Nephron progenitor cell (in vitro differentiated cells): ENCODE measurements at regions not wholly inside any gene's neighbourhood (a gene's known extent, or its start where the extent isn't known, plus 50 kb on each side); places are given as distances from the start of the nearest gene placed in this dataset.

Experiments
- DNase-seq: peaks from one replicate; pipeline ENCODE4 v3.0.0; 2021
- H3K27ac Mint-ChIP-seq: 2 replicates; pipeline ENCODE4 v1.8.0; 2021; ENCODE audit warnings: mild to moderate bottlenecking, moderate library complexity, mixed read lengths
- H3K27me3 Mint-ChIP-seq: 2 replicates; pipeline ENCODE4 v1.8.0; 2021; ENCODE audit warnings: mild to moderate bottlenecking, low read depth, mixed read lengths; ENCODE audit not compliant: poor library complexity
- H3K36me3 Mint-ChIP-seq: 2 replicates; pipeline ENCODE4 v1.8.0; 2021; ENCODE audit warnings: low read depth, mixed read lengths
- H3K4me1 Mint-ChIP-seq: 2 replicates; pipeline ENCODE4 v1.8.0; 2021; ENCODE audit warnings: mixed read lengths
- H3K4me3 Mint-ChIP-seq: 2 replicates; pipeline ENCODE4 v1.8.0; 2021; ENCODE audit warnings: mild to moderate bottlenecking, moderate library complexity, mixed read lengths
- H3K9me3 Mint-ChIP-seq: 2 replicates; pipeline ENCODE4 v1.8.0; 2021; ENCODE audit warnings: mild to moderate bottlenecking, moderate library complexity, mixed read lengths
- TF ChIP-seq, protein P1 (sequence below): fragments of 200-600 bp; sonication (generic); IDR thresholded peaks from 2 replicates; pipeline ENCODE4 v1.5.0; 2021; ENCODE audit warnings: antibody characterized with exemption

DNA sequence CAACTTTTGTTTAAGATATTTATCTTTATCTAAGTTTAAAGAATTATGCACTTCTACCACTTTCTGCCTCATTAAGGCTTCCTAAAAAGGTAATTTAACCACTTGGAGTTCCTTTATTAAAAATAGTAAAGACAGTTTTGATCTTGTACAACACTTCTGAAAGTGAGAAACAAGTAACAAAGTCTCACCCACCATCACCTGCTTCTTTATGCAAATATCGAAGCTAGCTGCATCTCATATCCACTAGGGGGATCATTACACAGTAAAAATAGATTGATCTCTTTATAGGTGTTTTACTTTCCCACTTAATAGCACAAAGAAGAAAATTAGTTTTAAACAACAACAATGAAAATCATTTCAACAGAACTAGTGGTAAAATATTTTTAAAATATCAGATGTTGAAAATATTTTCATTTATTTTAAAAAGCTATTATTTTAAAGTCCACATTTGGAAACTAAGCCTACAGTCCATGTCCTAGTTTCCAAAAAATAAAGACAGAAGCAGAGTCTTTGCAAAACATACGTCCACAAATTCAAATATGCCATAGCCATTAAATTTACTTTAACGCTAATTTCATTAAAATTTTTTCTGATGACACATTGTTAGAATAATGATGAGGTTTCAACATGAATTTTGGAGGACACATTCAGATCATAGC is 160.0 kb upstream of the SOX5 start:
- Mint-ChIP-seq H3K36me3 (no peaks in the 10 kb centered on the region), H3K27ac (no peak overlapping the region), H3K9me3 (no peaks in the 10 kb centered on the region), H3K4me3 (no peak overlapping the region), H3K27me3 (no peaks in the 10 kb centered on the region), H3K4me1 (no peaks in the 10 kb centered on the region)
- no peak for DNase-seq
- TF ChIP-seq, protein P1, sequence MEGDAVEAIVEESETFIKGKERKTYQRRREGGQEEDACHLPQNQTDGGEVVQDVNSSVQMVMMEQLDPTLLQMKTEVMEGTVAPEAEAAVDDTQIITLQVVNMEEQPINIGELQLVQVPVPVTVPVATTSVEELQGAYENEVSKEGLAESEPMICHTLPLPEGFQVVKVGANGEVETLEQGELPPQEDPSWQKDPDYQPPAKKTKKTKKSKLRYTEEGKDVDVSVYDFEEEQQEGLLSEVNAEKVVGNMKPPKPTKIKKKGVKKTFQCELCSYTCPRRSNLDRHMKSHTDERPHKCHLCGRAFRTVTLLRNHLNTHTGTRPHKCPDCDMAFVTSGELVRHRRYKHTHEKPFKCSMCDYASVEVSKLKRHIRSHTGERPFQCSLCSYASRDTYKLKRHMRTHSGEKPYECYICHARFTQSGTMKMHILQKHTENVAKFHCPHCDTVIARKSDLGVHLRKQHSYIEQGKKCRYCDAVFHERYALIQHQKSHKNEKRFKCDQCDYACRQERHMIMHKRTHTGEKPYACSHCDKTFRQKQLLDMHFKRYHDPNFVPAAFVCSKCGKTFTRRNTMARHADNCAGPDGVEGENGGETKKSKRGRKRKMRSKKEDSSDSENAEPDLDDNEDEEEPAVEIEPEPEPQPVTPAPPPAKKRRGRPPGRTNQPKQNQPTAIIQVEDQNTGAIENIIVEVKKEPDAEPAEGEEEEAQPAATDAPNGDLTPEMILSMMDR = peak; percentile 54

- H3K9me3 Mint-ChIP-seq = no peaks in the 10 kb centered on the region
These were observed 153.2 kb upstream of the SOX5 start for GRCh38 chr12:24102676-24103075.

GRCh38 chr12:24099576-24099975 is 150.1 kb upstream of the SOX5 start:
- Mint-ChIP-seq H3K4me1 (peaks cover 11% of the 10 kb centered on the region), H3K27me3 (no peaks in the 10 kb centered on the region), H3K36me3 (peaks cover 16% of the 10 kb centered on the region), H3K4me3 (no peak overlapping the region), H3K9me3 (peaks cover 15% of the 10 kb centered on the region), H3K27ac (no peak overlapping the region)
- TF ChIP-seq, protein P1 = no peak
- DNase-seq = no peak

More at GRCh38 chr12:24102676-24103075, 153.2 kb upstream of the SOX5 start:
- TF ChIP-seq, protein P1 = no peak
- Mint-ChIP-seq H3K36me3 (no peaks in the 10 kb centered on the region), H3K4me3 (no peak overlapping the region), H3K4me1 (peaks cover 11% of the 10 kb centered on the region), H3K27me3 (no peaks in the 10 kb centered on the region), H3K27ac (no peak overlapping the region)
- DNase-seq = no peak

GRCh38 chr12:24095245-24095644 is 145.8 kb upstream of the SOX5 start:
- Mint-ChIP-seq H3K27me3 (no peaks in the 10 kb centered on the region), H3K4me3 (no peak overlapping the region), H3K36me3 (peaks cover 25% of the 10 kb centered on the region), H3K4me1 (no peaks in the 10 kb centered on the region), H3K9me3 (peaks cover 30% of the 10 kb centered on the region), H3K27ac (no peak overlapping the region)
- no peak for DNase-seq
- TF ChIP-seq, protein P1 = no peak

DNA sequence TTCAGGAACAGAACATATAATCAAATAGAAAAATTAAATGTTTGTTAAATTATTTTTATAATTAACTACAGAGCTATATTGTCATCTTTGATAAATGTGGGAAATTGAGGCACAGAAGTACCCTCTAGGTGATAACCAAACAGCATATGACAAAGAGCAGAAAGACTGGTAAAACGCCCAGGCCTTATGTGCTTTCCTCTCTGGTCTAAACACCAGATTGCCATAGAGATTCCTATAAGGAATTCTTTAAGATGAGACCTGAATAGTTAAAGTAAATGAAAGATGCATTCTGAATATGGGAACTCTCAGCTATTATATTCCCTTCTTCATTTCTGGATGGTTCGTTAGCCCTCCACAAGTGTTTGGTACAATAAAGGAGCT is 140.0 kb upstream of the SOX5 start:
- TF ChIP-seq, protein P1 = no peak
- H3K4me1 Mint-ChIP-seq = peaks cover 10% of the 10 kb centered on the region
- H3K27me3 Mint-ChIP-seq = no peaks in the 10 kb centered on the region
- H3K36me3 Mint-ChIP-seq = peaks cover 8% of the 10 kb centered on the region
- no peak overlapping the region for H3K4me3 Mint-ChIP-seq
- no peak overlapping the region for H3K27ac Mint-ChIP-seq
- peaks cover 15% of the 10 kb centered on the region for H3K9me3 Mint-ChIP-seq
- no peak for DNase-seq
